ENCODE measurements at regions not wholly inside any gene's neighbourhood (a gene's known extent, or its start where the extent isn't known, plus 50 kb on each side); places are given as distances from the start of the nearest gene placed in this dataset.
"Not testable (repeated sequence)": the region's sequence is repeated elsewhere in the genome, so short reads cannot be mapped to it uniquely, and the experiment has no call there.

DNA sequence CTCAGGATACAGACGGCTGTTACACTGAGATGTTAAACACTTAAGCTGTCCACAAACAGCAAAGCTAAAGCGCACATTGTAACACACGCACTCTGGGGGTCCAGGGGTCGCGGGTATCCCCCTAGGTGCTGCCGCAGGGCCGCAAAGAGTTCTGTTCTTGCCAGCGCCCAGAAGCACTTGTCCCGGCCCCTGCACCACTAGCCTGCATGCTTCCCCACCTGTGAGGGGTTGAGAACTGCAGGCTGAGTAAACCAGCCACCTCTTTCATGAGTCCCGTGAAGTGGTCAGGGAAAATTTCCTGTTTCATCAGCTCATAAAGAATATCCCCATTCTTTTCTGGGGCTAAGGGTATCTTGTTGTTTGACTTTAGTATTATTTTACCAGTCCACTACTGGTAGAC, 154.4 kb upstream of the FBXL17 start (continued):
- TF ChIP-seq, protein P1, sequence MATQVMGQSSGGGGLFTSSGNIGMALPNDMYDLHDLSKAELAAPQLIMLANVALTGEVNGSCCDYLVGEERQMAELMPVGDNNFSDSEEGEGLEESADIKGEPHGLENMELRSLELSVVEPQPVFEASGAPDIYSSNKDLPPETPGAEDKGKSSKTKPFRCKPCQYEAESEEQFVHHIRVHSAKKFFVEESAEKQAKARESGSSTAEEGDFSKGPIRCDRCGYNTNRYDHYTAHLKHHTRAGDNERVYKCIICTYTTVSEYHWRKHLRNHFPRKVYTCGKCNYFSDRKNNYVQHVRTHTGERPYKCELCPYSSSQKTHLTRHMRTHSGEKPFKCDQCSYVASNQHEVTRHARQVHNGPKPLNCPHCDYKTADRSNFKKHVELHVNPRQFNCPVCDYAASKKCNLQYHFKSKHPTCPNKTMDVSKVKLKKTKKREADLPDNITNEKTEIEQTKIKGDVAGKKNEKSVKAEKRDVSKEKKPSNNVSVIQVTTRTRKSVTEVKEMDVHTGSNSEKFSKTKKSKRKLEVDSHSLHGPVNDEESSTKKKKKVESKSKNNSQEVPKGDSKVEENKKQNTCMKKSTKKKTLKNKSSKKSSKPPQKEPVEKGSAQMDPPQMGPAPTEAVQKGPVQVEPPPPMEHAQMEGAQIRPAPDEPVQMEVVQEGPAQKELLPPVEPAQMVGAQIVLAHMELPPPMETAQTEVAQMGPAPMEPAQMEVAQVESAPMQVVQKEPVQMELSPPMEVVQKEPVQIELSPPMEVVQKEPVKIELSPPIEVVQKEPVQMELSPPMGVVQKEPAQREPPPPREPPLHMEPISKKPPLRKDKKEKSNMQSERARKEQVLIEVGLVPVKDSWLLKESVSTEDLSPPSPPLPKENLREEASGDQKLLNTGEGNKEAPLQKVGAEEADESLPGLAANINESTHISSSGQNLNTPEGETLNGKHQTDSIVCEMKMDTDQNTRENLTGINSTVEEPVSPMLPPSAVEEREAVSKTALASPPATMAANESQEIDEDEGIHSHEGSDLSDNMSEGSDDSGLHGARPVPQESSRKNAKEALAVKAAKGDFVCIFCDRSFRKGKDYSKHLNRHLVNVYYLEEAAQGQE (IDR thresholded peaks at IDR 0.05; ENCODE audit: unreplicated experiment), result no peak
- TF ChIP-seq ZNF331 (CRISPR knock-in tag; IDR thresholded peaks at IDR 0.05; ENCODE audit: low read depth), result no peak
- TF ChIP-seq CREB1 (CRISPR knock-in tag; IDR thresholded peaks at IDR 0.05; ENCODE audit: low read depth), result no peak
- TF ChIP-seq, protein P2, sequence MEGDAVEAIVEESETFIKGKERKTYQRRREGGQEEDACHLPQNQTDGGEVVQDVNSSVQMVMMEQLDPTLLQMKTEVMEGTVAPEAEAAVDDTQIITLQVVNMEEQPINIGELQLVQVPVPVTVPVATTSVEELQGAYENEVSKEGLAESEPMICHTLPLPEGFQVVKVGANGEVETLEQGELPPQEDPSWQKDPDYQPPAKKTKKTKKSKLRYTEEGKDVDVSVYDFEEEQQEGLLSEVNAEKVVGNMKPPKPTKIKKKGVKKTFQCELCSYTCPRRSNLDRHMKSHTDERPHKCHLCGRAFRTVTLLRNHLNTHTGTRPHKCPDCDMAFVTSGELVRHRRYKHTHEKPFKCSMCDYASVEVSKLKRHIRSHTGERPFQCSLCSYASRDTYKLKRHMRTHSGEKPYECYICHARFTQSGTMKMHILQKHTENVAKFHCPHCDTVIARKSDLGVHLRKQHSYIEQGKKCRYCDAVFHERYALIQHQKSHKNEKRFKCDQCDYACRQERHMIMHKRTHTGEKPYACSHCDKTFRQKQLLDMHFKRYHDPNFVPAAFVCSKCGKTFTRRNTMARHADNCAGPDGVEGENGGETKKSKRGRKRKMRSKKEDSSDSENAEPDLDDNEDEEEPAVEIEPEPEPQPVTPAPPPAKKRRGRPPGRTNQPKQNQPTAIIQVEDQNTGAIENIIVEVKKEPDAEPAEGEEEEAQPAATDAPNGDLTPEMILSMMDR (conservative IDR thresholded peaks at IDR 0.05; ENCODE audit: low read depth in 2 of 2), result no peak
- TF ChIP-seq JUNB (IDR thresholded peaks at IDR 0.05; ENCODE audit: unreplicated experiment), result no peak
- no peak for TF ChIP-seq EZH2phosphoT487 (IDR thresholded peaks at IDR 0.05; ENCODE audit: unreplicated experiment)
- TF ChIP-seq NANOG (IDR thresholded peaks at IDR 0.05; ENCODE audit: borderline replicate concordance), result no peak
- TF ChIP-seq, protein P3, sequence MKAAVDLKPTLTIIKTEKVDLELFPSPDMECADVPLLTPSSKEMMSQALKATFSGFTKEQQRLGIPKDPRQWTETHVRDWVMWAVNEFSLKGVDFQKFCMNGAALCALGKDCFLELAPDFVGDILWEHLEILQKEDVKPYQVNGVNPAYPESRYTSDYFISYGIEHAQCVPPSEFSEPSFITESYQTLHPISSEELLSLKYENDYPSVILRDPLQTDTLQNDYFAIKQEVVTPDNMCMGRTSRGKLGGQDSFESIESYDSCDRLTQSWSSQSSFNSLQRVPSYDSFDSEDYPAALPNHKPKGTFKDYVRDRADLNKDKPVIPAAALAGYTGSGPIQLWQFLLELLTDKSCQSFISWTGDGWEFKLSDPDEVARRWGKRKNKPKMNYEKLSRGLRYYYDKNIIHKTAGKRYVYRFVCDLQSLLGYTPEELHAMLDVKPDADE (IDR thresholded peaks at IDR 0.05), result no peak
- no peak for TF ChIP-seq ZNF114 (CRISPR knock-in tag; IDR thresholded peaks at IDR 0.05)

DNA sequence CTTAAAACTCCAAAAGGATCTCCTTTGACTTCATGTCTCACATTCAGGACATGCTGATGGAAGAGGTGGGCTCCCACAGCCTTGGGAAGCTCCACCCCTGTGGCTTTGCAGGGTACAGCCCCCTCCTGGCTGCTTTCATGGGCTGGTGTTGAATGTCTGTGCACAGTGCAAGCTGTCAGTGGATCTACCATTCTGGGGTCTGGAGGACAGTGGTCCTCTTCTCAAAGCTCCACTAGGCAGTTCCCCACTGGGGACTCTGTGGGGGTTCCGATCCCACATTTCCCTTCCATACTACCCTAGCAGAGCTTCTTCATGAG, 150.2 kb upstream of the FBXL17 start:
- not testable (repeated sequence) for H3F3A ChIP-seq (replicated peaks; ENCODE audit: low read depth); H2AFZ ChIP-seq; H3K27ac ChIP-seq (ENCODE audit: low read depth); DNase-seq (ENCODE audit: low spot score); H4K20me1 ChIP-seq (replicated peaks; ENCODE audit: insufficient read depth); ATAC-seq; H3K4me1 ChIP-seq (ENCODE audit: insufficient read depth); H3K4me3 Mint-ChIP-seq; H3K27ac Mint-ChIP-seq; H3K79me2 ChIP-seq (replicated peaks; ENCODE audit: insufficient read depth); H3K36me3 ChIP-seq (ENCODE audit: insufficient read depth); H3K27me3 ChIP-seq (ENCODE audit: insufficient read depth); H3K27me3 Mint-ChIP-seq (ENCODE audit: insufficient read depth, low read depth, poor library complexity); H3K4me3 ChIP-seq; H3K4me2 ChIP-seq
- peaks cover 22% of the 10 kb centered on the region for H3K9me2 ChIP-seq (ENCODE audit: insufficient read depth)
- Mint-ChIP-seq H3K9me3 (peaks cover 31% of the 10 kb centered on the region), H3K4me1 (peaks cover 12% of the 10 kb centered on the region), H3K36me3 (ENCODE audit: low read depth) (peaks cover 36% of the 10 kb centered on the region)

Measured in GM23338 (cell line).